Neural progenitor cell (in vitro differentiated cells): ENCODE measurements at regions not wholly inside any gene's neighbourhood (a gene's known extent, or its start where the extent isn't known, plus 50 kb on each side); places are given as distances from the start of the nearest gene placed in this dataset.

Experiments
- EZH2 ChIP-seq: fragments of 200-600 bp; sonication (generic); IDR thresholded peaks from 2 replicates; pipeline ENCODE4 v1.6.1; 2017; ENCODE audit warnings: antibody characterized with exemption, mild to moderate bottlenecking, moderate library complexity
- TF ChIP-seq, protein P1 (sequence below): fragments of 200-600 bp; sonication (generic); IDR thresholded peaks from 2 replicates; pipeline ENCODE4 v1.5.1; 2017; ENCODE audit warnings: antibody characterized with exemption, mild to moderate bottlenecking

DNA sequence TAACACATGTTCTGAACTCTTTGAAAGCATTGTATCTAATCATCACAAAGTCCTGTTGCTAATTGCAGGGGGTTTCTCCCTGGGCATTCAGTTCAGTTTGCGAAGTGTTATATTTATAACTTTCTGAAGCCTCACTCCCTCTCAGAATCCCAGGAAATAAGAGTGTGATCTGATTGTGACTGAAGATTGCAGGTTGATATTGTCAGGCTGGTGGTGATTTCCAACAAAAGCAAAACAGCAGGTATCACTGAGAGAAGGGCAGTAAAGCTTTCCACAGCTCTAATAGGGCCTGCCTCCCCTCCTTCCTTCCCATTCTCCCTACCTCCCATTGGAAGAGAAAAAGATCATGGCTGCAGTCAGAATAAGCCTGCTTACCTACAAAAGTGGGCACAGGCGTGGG lies 466.7 kb upstream of the FSHR start:
- TF ChIP-seq, protein P1, sequence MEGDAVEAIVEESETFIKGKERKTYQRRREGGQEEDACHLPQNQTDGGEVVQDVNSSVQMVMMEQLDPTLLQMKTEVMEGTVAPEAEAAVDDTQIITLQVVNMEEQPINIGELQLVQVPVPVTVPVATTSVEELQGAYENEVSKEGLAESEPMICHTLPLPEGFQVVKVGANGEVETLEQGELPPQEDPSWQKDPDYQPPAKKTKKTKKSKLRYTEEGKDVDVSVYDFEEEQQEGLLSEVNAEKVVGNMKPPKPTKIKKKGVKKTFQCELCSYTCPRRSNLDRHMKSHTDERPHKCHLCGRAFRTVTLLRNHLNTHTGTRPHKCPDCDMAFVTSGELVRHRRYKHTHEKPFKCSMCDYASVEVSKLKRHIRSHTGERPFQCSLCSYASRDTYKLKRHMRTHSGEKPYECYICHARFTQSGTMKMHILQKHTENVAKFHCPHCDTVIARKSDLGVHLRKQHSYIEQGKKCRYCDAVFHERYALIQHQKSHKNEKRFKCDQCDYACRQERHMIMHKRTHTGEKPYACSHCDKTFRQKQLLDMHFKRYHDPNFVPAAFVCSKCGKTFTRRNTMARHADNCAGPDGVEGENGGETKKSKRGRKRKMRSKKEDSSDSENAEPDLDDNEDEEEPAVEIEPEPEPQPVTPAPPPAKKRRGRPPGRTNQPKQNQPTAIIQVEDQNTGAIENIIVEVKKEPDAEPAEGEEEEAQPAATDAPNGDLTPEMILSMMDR, result no peak
- TF ChIP-seq EZH2, result no peak
